Stimulated activated CD4-positive, alpha-beta T cell treated with anti-CD3 and anti-CD28 coated beads, Interleukin-1b, Interleukin-23, amount 100 ng/mL, for 24 hours (primary cell): ENCODE measurements at regions not wholly inside any gene's neighbourhood (a gene's known extent, or its start where the extent isn't known, plus 50 kb on each side); places are given as distances from the start of the nearest gene placed in this dataset.

Experiments used
- DNase-seq, 4 experiments: peaks; one replicate each; pipeline ENCODE4 v3.0.0-alpha.2; 2020; ENCODE audit warnings: low read depth in 4 of 4, low spot score in 1 of 4

DNA sequence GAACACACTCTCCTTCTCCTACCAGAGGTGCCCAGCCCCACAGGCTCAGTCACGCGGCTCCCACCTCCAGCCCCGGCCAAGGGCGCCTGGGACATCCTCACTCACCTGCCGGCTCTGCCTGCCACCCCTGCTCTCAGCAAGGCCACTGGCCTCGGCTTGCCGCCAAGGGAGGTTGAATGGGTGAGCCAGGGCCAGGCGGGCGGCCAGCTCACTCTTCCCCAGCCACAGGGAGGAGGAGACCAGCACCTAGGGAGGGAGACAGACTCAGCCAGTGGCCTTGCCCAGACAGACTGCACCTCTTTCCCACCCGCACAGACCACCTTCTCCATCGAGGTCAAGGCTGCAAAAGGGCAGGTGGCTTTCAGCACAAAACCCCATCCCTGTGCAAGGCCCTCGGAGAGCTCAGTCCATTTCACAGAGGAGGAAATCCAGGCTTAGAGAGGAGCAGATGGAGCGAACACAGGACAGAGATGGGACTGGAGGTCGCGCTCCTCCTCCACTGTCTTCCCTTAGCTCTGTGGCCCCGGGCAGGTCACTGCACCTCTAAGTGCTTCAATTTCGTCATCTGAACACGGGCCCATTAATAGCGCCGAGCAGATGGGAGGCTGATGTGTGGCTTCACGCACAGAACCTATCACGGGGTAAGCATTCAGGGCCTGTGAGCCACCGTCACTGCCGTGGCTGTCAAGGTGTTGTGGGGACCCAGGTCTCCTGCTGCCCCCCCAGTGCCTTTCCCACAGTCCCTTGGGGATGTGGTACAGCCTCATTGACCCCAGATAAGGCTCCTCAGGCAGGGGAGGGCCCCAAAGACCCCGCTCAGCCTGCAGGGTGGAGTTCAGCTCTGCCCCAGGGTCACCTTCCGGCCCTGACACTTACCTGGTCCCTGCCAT is 56.1 kb downstream of the RMI2 start:
- DNase-seq, result no peak

DNA sequence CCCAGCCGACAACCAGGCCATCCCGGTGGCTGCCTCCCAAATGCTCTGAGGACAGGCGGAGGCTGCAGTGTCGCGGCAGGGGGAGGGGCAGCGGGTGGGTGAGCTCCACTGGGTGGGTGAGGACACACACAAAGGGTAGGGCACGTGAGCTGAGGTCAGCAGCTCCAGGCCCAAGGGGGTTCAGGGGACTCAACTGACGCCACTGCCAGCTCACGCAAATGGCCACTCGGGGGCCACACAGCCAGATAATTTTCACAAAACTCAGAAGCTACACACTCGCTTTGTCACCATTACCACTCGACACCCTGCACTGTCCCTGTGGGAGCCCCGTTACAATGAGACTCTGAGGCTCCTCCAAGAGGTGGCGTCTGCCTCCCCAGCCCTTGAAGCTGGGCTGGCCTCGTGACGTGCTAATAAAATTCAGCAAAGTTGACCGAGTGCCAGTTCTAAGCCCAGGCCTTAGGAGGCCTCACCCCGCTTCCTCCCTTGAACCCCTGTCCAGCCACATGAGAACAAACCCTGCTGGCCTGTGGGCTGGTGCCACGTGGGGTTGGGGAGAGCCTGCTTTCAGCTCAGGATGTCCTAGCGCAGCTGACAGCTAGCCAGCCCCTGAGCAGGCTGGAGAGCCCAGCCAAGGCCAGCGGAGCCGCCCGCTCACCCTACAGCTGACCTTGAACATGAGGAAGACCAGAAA is 56.9 kb downstream of the RMI2 start:
- DNase-seq, result no peak

DNA sequence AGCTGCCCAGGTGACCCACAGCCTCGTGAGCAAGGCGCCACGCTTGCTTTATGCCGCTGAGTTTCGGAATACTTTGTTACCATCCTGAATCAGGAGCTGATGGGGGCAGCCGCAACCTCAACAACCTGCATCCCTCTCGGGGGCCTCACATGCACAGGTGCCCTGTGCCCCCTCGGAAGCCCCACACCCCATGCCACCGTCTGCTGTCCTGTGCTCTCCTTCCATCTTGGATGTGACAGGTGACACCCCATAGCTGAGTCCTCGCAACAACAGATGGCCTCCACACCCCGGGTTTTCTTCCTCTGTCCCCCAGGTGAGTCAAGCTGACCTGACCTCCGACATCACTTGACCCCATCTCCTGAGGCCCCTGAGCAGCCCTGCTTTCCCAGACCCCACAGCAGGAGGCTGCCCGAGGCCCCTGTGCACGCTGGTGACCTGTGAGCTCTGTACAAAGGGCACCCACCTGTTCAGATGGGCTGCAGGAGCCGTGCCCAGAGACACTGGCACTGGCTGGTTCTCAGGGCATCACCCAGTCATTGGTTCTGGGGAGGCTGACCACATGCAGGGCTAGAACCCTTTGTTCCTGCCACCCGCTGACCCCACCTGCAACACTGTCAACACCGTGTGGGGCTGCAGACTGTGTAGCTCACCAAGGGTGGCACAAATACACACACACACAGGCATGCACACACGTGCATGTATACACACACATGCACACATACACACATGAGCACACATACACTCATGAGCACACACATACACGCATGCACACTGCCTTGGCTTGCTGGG is 57.7 kb downstream of the RMI2 start:
- DNase-seq, result no peak

DNA sequence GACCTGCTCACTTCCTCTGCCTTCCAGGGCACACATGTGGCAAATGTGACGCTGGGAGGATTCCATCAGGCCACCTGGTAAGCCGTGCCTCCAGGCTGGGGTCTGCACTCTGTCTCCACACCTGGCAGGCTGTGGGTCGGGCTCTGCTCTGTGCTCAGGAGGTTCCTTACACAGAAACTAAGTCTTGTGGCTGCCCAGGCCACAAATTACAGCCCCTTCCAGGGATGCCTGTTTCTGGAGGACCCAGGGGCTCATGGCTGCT is 58.2 kb downstream of the RMI2 start:
- no peak for DNase-seq

DNA sequence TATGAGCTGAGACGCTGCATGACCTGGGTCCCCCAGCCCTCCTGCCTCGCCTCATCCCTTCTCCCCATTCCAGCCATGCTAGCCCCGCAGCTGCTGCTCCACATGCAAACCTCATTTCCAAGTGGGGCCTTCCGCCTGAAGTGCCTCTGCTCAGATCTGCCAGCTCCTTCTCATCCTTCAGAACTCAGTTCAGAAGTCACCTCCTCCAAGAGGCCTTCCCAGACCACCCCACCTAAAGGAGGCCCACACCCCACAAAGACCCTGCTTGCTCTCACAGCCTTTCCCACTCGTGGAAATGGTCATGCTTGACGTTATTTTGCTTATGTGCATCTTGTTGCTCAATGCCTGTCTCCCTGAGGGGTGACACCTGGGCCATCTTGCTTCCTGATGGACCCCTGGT is 58.7 kb downstream of the RMI2 start:
- no peak for DNase-seq

DNA sequence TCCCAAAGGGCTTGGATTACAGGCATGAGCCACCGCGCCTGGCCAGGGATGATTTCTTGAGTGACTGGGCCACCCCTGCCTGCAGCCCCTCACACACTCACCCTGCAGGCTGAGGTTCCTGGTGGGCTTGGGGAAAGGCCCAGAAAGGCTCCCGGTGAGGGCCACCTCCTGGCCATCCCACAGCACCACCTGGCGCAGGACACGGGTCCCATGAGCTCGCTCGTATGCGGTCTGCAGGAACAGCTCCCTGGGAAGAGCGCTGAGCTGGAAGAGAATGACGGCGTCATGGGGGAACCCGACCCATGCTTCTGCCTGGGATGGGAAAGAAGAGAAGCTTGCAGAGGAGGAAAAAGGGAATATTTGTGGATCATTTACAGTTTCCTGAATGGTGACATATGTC is 59.3 kb downstream of the RMI2 start:
- DNase-seq, result no peak

DNA sequence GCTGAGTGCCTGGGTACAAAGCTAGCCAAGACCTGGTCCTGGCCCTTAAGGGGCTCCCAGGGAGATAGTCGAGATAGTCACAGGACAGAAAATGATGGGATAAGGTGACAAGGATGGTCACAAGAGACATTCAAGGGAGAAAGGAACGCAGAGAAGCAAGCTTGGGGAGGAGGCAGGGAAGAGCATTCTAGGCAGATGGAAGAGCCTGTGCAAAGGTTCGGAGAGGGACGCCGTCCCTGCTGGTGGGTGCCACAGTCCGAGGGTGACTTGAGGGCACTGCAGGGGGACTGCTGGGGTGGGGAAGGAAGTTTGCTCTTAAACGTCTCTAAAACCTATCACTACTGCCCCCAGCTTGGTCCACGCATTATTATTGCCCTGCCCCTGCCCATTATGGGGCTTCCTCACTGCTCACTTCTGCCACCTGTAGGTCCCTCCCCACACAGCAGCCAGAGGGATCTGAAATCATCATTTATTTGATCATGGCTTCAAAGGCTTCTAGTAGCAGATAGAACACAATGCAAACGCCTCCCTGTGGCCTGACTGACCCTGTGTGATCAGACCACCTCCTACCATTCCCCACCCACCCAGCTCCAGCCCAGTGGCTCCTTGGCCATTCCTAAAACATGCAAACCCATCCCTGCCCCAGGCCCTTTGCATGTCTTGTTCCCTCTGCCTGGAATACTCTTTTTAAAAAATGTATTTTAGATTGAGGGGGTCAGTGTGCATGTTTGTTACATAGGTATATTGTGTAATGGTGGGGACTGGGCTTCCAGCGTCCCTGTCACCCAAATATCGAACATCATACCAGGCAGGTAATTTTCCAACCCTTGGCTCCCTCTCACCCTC is 60.3 kb downstream of the RMI2 start:
- peak in 3 of 4 experiments; percentile 29 to 45 (median 35) for DNase-seq

DNA sequence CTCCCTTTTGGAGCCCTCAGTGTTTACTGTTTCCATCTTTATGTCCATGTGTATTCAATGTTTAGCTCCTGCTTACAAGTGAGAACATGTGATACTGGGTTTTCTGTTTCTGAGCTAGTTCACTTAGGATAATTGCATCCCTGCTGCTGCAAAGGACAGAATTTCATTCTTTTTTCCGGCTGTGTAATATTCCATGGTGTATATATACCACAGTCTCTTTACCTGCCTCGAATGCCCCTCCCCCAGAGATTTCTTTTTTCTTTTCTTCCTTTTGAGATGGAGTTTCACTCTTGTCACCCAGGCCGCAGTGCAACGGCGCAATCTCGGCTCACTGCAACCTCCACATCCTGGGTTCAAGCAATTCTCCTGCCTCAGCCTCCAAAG is 60.9 kb downstream of the RMI2 start:
- no peak for DNase-seq

DNA sequence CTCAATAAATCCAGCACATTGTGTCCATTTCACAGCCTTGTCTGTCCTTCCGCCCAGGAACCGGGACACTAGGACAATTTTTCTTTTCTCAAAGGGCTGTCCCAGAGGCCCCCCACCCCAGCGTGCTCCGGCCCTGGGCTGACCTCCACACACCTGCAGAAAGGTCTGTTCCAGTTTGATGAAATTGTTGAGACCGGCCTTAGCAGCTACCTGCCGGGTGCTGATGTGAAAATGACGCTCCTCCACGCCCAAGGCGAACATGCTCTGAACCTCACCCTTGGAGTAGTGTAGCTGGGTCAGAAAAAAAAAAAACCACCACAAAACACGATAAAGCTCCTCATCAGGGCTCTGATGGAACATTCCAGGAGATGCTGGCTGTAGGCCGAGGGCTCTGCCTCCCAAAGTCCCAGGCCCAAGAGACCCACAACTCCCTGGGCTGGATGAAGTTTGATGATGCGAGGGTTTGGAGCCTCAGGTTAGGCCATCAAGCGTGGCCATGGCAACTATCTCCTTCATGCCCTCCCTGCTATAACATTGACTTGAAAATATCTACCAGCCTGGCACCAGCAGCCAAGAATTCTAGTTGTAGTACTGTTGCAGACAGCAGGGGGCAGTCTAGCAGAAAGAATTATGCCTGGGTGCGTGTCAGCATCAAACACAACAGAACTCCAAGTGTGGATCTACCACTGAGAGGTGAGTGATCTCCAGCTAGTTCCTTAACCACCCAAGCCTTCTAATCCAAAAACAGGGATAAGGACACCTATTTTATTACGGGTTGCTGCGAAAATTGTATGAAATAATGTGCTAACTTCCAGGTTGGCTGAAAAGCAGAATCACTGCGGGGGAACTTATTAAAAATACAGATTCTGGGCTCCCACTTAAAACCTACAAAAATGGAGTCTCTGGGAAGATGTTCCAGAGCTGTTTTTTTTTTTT is 62.1 kb downstream of the RMI2 start:
- peak; percentile 34 to 53 (median 44) for DNase-seq

DNA sequence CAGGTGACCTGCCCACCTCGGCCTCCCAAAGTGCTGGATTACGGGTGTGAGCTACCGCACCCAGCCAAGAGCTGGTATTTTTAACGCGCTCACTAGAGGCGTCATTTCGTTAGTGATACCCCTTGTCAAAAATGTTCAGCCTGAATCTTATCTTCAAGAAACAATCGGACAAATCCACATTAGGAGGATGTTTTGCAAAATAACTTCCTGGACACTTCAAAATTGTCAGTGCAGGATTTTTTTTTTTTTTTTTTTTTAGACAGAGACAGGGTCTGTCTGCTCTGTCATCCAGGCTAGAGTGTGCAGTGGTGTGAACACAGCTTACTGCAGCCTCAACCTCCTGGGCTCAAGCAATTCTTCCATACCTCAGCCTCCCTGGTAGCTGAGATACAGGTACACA is 63.0 kb downstream of the RMI2 start:
- no peak for DNase-seq

DNA sequence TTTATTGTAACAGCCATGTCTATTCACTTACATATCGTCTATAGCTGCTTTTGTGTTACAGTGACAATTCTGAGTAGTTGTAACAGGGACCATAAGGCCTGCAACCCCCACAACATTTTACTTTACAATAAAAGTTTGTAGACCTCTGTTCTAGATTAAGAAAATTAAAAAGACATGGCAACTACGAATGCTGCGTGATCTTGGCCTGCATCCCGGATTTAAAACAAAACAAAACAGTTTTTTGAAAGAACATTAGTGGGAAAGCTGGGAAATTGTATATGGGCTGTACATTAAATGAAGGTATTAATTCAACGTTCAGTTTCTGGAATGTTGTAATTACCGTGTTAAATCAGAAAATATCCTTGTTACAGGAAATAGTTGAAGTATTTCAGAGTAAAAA is 64.1 kb downstream of the RMI2 start:
- no peak for DNase-seq

DNA sequence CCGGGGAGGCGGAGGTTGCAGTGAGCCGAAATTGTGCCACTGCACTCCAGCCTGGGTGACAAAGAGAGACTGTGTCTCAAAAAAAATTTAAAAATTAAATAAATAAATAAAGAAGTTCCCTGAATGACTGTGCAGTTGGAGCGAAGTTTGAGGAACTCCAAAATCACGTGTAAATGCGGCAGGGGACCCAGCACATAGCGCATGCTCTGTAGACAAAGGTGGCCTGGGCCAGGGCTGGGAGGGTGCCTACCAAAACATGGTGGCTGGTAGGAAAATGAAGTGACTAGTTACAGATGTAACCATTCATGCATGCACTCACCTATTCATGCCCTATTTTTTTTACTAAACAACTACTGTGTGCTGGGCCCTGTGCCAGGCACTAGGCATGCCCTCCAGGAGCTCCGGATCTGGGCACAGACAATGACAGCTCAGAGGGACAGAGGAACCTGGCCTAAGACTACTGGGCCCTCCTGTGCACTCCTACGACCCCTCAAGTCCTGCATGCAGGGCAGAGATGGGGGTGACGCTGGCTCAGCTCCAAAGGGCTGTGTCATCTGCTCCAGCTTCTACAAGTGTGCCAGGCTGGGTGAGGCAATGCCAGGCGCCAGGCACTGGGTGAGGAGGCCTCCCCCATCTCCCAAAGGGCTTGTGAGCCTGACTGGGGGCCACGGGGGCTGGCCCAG is 65.3 kb downstream of the RMI2 start:
- no peak for DNase-seq

DNA sequence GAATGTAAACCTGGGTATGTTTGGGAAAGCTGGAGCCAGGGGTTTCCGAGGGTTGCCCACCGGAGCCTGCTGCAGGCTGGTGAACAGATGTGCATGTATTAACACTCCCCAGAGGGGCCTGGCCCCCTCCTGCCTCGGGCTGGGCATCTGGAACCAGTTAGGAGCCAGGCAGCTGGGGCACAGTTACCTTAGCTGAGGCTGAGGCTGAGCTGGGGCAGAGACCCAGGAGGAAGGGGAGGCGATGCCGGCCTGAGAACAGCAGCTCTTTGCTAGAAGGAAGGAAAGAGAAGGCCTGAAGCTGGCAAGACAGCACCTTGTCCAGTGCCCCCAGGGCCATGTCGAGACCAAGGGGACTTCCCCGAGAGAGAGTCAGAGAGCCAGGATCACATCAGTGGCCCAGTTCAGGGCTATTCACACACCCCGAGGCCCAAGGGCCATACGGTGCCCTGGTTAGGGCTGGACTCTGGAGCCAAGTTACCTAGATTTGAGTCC is 65.8 kb downstream of the RMI2 start:
- DNase-seq, result no peak

DNA sequence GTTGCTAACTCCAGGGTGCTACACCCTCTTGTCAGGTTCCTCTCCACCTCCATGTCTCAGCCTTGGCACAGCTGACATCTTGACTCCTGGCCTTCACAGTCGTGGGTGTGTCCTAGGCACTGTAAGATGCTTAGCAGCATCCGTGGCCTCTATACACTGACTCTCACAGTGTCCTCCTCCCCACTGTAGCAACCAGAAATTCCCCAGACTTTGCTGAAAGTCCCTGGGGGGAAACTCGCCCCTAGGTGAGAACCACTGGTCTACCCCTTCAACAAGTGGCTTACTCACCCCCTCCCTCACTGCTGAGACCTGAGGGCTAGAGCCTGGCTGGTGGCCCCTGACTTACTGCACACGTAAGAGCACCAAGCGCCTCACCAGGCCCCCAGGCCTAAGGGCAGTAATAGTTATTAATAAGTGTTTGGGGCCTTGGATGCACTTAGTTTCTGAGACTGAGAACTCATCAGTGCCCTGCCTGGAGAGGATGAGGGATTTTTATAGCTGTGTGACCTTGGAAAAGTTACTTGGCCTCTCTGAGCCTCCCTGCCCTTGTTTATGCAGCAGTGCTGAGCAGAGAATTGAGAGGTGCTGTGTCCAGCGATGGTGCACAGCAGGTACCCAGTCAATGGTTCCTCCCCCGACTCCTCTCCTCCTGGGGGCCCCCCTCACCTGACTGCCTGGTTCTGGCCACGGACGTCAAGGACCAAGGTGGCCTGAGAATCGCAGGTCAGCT is 67.1 kb downstream of the RMI2 start:
- no peak for DNase-seq

DNA sequence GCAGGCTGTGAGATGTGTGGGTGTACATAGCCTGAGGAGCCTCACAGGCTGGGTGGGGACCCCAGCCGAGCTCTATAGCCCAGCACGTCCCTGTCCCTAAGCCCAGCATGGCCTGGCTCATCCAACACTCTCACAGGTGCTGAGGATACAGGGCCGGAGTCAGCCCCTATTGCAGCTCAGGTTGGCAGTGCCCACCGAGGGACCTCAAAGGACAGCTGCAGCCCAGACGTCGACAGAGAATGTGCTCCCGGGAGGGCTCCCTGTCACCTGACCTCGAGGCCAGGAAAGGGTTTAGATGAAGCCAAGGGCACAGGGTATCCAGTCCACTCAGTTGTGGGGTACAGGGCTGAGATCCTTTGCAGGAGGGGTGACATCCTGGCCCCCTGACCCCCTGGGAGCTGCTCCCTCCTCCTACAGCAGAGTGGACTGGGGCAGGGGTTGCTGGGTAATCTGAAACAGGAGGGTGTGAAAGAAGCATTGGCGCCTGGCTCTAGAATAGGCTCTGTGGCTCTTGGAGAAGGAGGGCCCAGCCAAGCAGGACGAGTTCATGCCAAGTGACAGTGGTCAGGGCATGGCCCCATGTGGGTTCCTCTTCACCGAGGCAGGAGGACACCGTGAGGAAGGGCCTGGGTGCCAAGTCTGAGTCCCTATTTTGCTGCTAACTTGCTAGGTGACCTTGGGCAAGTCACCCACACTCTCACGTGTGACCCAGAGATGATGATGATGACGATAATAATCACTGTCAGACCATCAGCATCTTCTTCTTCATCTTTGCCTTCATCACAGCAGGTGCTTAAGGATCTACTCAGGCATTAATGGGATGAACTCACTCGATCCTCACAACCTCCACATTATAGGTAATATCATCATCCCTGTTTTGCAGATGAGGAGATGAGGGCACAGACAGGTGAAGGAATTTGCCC is 68.0 kb downstream of the RMI2 start:
- DNase-seq, result no peak

DNA sequence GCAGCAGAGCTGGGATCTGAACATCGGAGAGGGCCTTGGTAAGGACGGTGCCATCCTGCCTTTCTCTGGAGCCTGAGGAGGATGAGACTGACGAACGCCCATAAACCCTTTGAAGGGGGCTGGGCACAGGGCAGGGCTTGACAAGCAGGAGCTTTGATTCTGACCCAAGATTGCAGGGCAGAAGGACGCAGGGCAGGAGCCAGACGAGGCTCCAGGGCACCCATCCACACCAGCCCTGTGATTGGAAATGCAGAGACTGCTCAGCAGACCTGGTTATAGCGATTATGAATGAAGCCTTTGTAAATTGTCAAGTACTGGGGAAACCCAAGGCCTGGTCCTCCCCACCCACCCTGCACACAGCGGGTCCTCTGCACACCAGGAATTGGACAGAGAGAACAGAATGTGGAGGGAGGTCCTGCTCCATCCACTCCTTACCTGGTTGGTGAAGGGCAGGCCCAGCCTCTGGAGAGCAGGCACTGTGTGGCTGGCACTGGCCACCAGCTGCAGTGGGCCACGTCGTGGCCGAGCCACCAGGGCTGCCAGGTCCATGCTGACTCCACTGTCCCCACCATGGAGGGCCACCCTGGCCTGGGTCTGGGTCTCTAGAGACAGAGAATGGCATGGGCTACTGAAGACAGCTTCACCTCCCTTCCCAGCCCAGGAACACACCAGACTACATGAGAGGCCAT is 68.8 kb downstream of the RMI2 start:
- no peak for DNase-seq
